PC-3 (cell line): ENCODE measurements at regions not wholly inside any gene's neighbourhood (a gene's known extent, or its start where the extent isn't known, plus 50 kb on each side); places are given as distances from the start of the nearest gene placed in this dataset.

Source experiments
- ATAC-seq: fragments of 200-7000 bp; cut with Tn5 transposase; 2 replicates; pipeline ENCODE4 v1.9.1; 2020; ENCODE audit warnings: mild to moderate bottlenecking, moderate library complexity
- BruUV-seq: library from RNA; stranded (reverse); fragments of 400-500 nt; replicated peaks from 2 replicates; lab custom pipeline; 2021; lab: Mats Ljungman, UMichigan
- CTCF ChIA-PET: fragments of 300-600 bp; sonication (Branson Sonifier 250); formaldehyde crosslinking; loops from one replicate; lab custom pipeline; 2022; ENCODE audit warnings: antibody characterized with exemption; lab: Charles Lee
- POLR2A ChIA-PET: fragments of 300-600 bp; sonication (Branson Sonifier 250); formaldehyde crosslinking; loops from one replicate; lab custom pipeline; 2022; ENCODE audit warnings: antibody characterized with exemption; ENCODE audit not compliant: unreplicated experiment; lab: Charles Lee
- DNase-seq: peaks from one replicate; pipeline ENCODE4 v3.0.0-alpha.2; 2015
- H2AFZ ChIP-seq: fragments of 300-600 bp; sonication (generic); 2 replicates; pipeline ENCODE4 v1.6.0; 2016; ENCODE audit warnings: antibody characterized with exemption, low read length
- H3F3A ChIP-seq: fragments of 300-600 bp; sonication (generic); one replicate; pipeline ENCODE4 v1.6.0; 2017; ENCODE audit warnings: antibody characterized with exemption, low read length, control low read depth, mild to moderate bottlenecking; ENCODE audit not compliant: unreplicated experiment
- H3K27ac ChIP-seq: fragments of 300-600 bp; sonication (generic); 2 replicates; pipeline ENCODE4 v1.5.1; 2016; ENCODE audit warnings: mild to moderate bottlenecking, low read length
- H3K27me3 ChIP-seq: fragments of 300-600 bp; sonication (generic); 2 replicates; pipeline ENCODE4 v1.6.1; 2016; ENCODE audit warnings: low read length, mixed read lengths
- H3K36me3 ChIP-seq: fragments of 300-600 bp; sonication (generic); 2 replicates; pipeline ENCODE4 v1.6.1; 2016; ENCODE audit warnings: low read depth, mixed run types, low read length, mixed read lengths
- H3K4me1 ChIP-seq: fragments of 300-600 bp; sonication (generic); 2 replicates; pipeline ENCODE4 v1.5.1; 2016; ENCODE audit warnings: low read length; ENCODE audit not compliant: insufficient read depth
- H3K4me2 ChIP-seq: fragments of 300-600 bp; sonication (generic); 2 replicates; pipeline ENCODE4 v1.6.0; 2016; ENCODE audit warnings: low read length
- H3K4me3 ChIP-seq: fragments of 300-600 bp; sonication (generic); 2 replicates; pipeline ENCODE4 v1.5.1; 2016; ENCODE audit warnings: mild to moderate bottlenecking, low read length, mixed read lengths
- H3K79me2 ChIP-seq: fragments of 300-600 bp; sonication (generic); 2 replicates; pipeline ENCODE4 v1.6.1; 2017; ENCODE audit warnings: low read length, mixed read lengths
- H3K9ac ChIP-seq: fragments of 300-600 bp; sonication (generic); 2 replicates; pipeline ENCODE4 v1.6.0; 2016; ENCODE audit warnings: mild to moderate bottlenecking, low read length
- H3K9me2 ChIP-seq: fragments of 300-600 bp; sonication (generic); replicated peaks from 2 replicates; pipeline ENCODE4 v1.6.1; 2016; ENCODE audit warnings: mixed run types, low read length, mixed read lengths
- H3K9me3 ChIP-seq: fragments of 300-600 bp; sonication (generic); 2 replicates; pipeline ENCODE4 v1.6.1; 2016; ENCODE audit warnings: low read length, mixed read lengths
- H4K20me1 ChIP-seq: fragments of 300-600 bp; sonication (generic); 2 replicates; pipeline ENCODE4 v1.6.1; 2016; ENCODE audit warnings: low read length, mixed read lengths
- EZH2 ChIP-seq: fragments of 300-600 bp; sonication (generic); IDR thresholded peaks from one replicate; pipeline ENCODE4 v1.6.1; 2017; ENCODE audit warnings: antibody characterized with exemption, mild to moderate bottlenecking, low read length; ENCODE audit not compliant: unreplicated experiment
- EZH2phosphoT487 ChIP-seq: fragments of 300-600 bp; sonication (generic); IDR thresholded peaks from 2 replicates; pipeline ENCODE4 v1.6.1; 2018; ENCODE audit warnings: mild to moderate bottlenecking, antibody characterized with exemption, low read length, borderline replicate concordance
- intact Hi-C: fragments of 100-400 bp; cut with micrococcal nuclease; formaldehyde crosslinking; loops from 2 replicates; pipeline ENCODE4 v1.9.0; 2023
- TF ChIP-seq, protein P1 (sequence below): fragments of 300-600 bp; sonication (generic); conservative IDR thresholded peaks from 2 replicates; pipeline ENCODE4 v1.5.1; 2017; ENCODE audit warnings: antibody characterized with exemption, low read depth, mild to moderate bottlenecking, low read length

GRCh38 chr12:130098301-130099005, 63.8 kb upstream of the FZD10 start:
- Histone ChIP-seq H3K9ac (no peak overlapping the region), H3K4me1 (no peaks in the 10 kb centered on the region), H3K27ac (no peak overlapping the region), H3K79me2 (no peaks in the 10 kb centered on the region), H3K4me3 (no peak overlapping the region), H3F3A (no peaks in the 10 kb centered on the region), H4K20me1 (no peaks in the 10 kb centered on the region), H2AFZ (no peak overlapping the region), H3K9me3 (no peaks in the 10 kb centered on the region), H3K4me2 (no peak overlapping the region), H3K27me3 (peaks cover 18% of the 10 kb centered on the region), H3K9me2 (no peaks in the 10 kb centered on the region), H3K36me3 (no peaks in the 10 kb centered on the region)
- CTCF ChIA-PET = no interaction called here
- ATAC-seq = no peak
- BruUV-seq = no TSS peak
- POLR2A ChIA-PET = no interaction called here
- no peak for TF ChIP-seq EZH2
- no peak for DNase-seq
- intact Hi-C loops = no loop called here

GRCh38 chr12:130100634-130101362, 61.5 kb upstream of the FZD10 start:
- Histone ChIP-seq H3K27ac (no peak overlapping the region), H3K4me1 (no peaks in the 10 kb centered on the region), H3K9ac (no peak overlapping the region), H2AFZ (no peak overlapping the region), H3F3A (no peaks in the 10 kb centered on the region), H3K36me3 (no peaks in the 10 kb centered on the region), H4K20me1 (no peaks in the 10 kb centered on the region), H3K9me2 (no peaks in the 10 kb centered on the region), H3K9me3 (no peaks in the 10 kb centered on the region), H3K27me3 (peaks cover 20% of the 10 kb centered on the region; the same call in 1 of the 2 replicates), H3K79me2 (no peaks in the 10 kb centered on the region), H3K4me2 (no peak overlapping the region), H3K4me3 (no peak overlapping the region)
- ChIA-PET POLR2A (no interaction called here), CTCF (no interaction called here)
- BruUV-seq = no TSS peak
- TF ChIP-seq, protein P1, sequence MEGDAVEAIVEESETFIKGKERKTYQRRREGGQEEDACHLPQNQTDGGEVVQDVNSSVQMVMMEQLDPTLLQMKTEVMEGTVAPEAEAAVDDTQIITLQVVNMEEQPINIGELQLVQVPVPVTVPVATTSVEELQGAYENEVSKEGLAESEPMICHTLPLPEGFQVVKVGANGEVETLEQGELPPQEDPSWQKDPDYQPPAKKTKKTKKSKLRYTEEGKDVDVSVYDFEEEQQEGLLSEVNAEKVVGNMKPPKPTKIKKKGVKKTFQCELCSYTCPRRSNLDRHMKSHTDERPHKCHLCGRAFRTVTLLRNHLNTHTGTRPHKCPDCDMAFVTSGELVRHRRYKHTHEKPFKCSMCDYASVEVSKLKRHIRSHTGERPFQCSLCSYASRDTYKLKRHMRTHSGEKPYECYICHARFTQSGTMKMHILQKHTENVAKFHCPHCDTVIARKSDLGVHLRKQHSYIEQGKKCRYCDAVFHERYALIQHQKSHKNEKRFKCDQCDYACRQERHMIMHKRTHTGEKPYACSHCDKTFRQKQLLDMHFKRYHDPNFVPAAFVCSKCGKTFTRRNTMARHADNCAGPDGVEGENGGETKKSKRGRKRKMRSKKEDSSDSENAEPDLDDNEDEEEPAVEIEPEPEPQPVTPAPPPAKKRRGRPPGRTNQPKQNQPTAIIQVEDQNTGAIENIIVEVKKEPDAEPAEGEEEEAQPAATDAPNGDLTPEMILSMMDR = no peak
- TF ChIP-seq EZH2phosphoT487 (no peak), EZH2 (no peak)
- intact Hi-C loops = no loop called here
- no peak for DNase-seq
- ATAC-seq = no peak

DNA sequence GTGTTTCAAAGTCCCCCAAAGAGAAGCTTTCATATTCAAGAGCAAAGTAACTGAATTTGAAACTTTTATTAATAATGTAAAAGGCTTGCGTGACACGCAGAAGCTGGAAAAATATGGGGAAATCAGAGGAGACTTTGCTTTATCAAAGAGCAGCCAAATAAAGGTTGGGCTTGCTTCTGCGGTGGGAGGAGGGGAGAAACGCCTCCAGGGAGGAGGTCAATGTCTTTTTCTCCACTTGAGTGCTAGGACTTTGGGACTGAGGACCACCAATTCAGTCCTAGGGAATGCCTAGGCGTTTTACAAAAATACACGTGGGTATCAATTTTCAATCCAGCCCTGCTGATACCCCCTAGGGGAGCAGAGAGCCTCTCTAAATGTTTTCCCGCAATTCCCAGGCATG, 60.9 kb upstream of the FZD10 start:
- no peaks in the 10 kb centered on the region for H3K79me2 ChIP-seq
- no peak for ATAC-seq
- H2AFZ ChIP-seq = no peak overlapping the region
- no peaks in the 10 kb centered on the region for H4K20me1 ChIP-seq
- no peaks in the 10 kb centered on the region for H3F3A ChIP-seq
- H3K27me3 ChIP-seq = peaks cover 26% of the 10 kb centered on the region
- H3K9ac ChIP-seq = no peak overlapping the region
- H3K4me2 ChIP-seq = no peak overlapping the region
- H3K27ac ChIP-seq = no peak overlapping the region
- TF ChIP-seq, protein P1 = no peak
- no peak for TF ChIP-seq EZH2
- H3K9me2 ChIP-seq = no peaks in the 10 kb centered on the region
- H3K4me3 ChIP-seq = no peak overlapping the region
- H3K9me3 ChIP-seq = no peaks in the 10 kb centered on the region
- no peaks in the 10 kb centered on the region for H3K4me1 ChIP-seq
- ChIA-PET POLR2A (no interaction called here), CTCF (no interaction called here)
- DNase-seq = no peak
- intact Hi-C loops = no loop called here
- no peaks in the 10 kb centered on the region for H3K36me3 ChIP-seq
- no TSS peak for BruUV-seq
